HUES6 (cell line): ENCODE measurements at regions not wholly inside any gene's neighbourhood (a gene's known extent, or its start where the extent isn't known, plus 50 kb on each side); places are given as distances from the start of the nearest gene placed in this dataset.

Experiments
- H3K27ac ChIP-seq: 2 replicates; pipeline ENCODE4 v1.7.0; 2013; ENCODE audit warnings: low read depth, mild to moderate bottlenecking, low read length, inconsistent platforms
- H3K27me3 ChIP-seq: 2 replicates; pipeline ENCODE4 v1.6.1; 2013; ENCODE audit warnings: low read length; ENCODE audit not compliant: control insufficient read depth, insufficient read depth
- H3K36me3 ChIP-seq: 2 replicates; pipeline ENCODE4 v1.6.1; 2013; ENCODE audit warnings: low read length; ENCODE audit not compliant: control insufficient read depth, insufficient read depth
- H3K4me1 ChIP-seq: 2 replicates; pipeline ENCODE4 v1.6.1; 2013; ENCODE audit warnings: low read length; ENCODE audit not compliant: control insufficient read depth, insufficient read depth
- H3K4me3 ChIP-seq: 2 replicates; pipeline ENCODE4 v1.5.1; 2013; ENCODE audit warnings: low read depth, low read length
- H3K9ac ChIP-seq: one replicate; pipeline ENCODE4 v1.6.1; 2013; ENCODE audit warnings: mild to moderate bottlenecking, low read length
- H3K9me3 ChIP-seq: 2 replicates; pipeline ENCODE4 v1.6.1; 2013; ENCODE audit warnings: low read depth, low read length; ENCODE audit not compliant: control insufficient read depth, insufficient read depth

GRCh38 chr11:30650266-30650665, 64.1 kb upstream of the MPPED2 start:
- no peak overlapping the region for H3K4me3 ChIP-seq
- H3K4me1 ChIP-seq, result no peaks in the 10 kb centered on the region
- H3K36me3 ChIP-seq, result no peaks in the 10 kb centered on the region
- no peak overlapping the region for H3K9ac ChIP-seq
- no peak overlapping the region for H3K27ac ChIP-seq
- H3K9me3 ChIP-seq, result no peaks in the 10 kb centered on the region
- H3K27me3 ChIP-seq, result no peaks in the 10 kb centered on the region
